ENCODE measurements at regions not wholly inside any gene's neighbourhood (a gene's known extent, or its start where the extent isn't known, plus 50 kb on each side); places are given as distances from the start of the nearest gene placed in this dataset.
"Not testable (repeated sequence)": the region's sequence is repeated elsewhere in the genome, so short reads cannot be mapped to it uniquely, and the experiment has no call there.

GRCh38 chr3:171915275-171915674, 72.1 kb downstream of the TMEM212 start:
- no peak overlapping the region for H3K4me3 ChIP-seq (replicated peaks; ENCODE audit: low read depth, low read length)
- no peak for DNase-seq (ENCODE audit: low read depth)
- TF ChIP-seq CTCF (IDR thresholded peaks at IDR 0.05; ENCODE audit: low read length, missing control alignments), result no peak

GRCh38 chr3:171916888-171917287, 73.7 kb downstream of the TMEM212 start:
- TF ChIP-seq CTCF (IDR thresholded peaks at IDR 0.05; ENCODE audit: low read length, missing control alignments), result no peak
- DNase-seq (ENCODE audit: low read depth), result no peak

GRCh38 chr3:171922629-171923028, 79.5 kb downstream of the TMEM212 start:
- DNase-seq (ENCODE audit: low read depth); H3K4me3 ChIP-seq (replicated peaks; ENCODE audit: low read depth, low read length): not testable (repeated sequence)

More at GRCh38 chr3:171916888-171917287, 73.7 kb downstream of the TMEM212 start:
- no peak overlapping the region for H3K4me3 ChIP-seq (replicated peaks; ENCODE audit: low read depth, low read length)

GRCh38 chr3:171923668-171924067, 80.5 kb downstream of the TMEM212 start:
- DNase-seq (ENCODE audit: low read depth); H3K4me3 ChIP-seq (replicated peaks; ENCODE audit: low read depth, low read length): not testable (repeated sequence)

- not testable (repeated sequence) for H3K4me3 ChIP-seq (replicated peaks; ENCODE audit: low read depth, low read length); DNase-seq (ENCODE audit: low read depth)
Observed at GRCh38 chr3:171924864-171925263, 81.7 kb downstream of the TMEM212 start.

GRCh38 chr3:171932153-171932611, 89.0 kb downstream of the TMEM212 start:
- H3K4me3 ChIP-seq (replicated peaks; ENCODE audit: low read depth, low read length), result no peak overlapping the region
- no peak for TF ChIP-seq CTCF (IDR thresholded peaks at IDR 0.05; ENCODE audit: low read length, missing control alignments)
- no peak for DNase-seq (ENCODE audit: low read depth)

- H3K4me3 ChIP-seq (replicated peaks; ENCODE audit: low read depth, low read length), result no peak overlapping the region
- no peak for DNase-seq (ENCODE audit: low read depth)
- no peak for TF ChIP-seq CTCF (IDR thresholded peaks at IDR 0.05; ENCODE audit: low read length, missing control alignments)
Observed at GRCh38 chr3:171933441-171933840, 90.3 kb downstream of the TMEM212 start.

- no peak for DNase-seq (ENCODE audit: low read depth)
Observed at GRCh38 chr3:171935261-171936123, 92.3 kb downstream of the TMEM212 start.

More at GRCh38 chr3:171935261-171936123, 92.3 kb downstream of the TMEM212 start:
- no peak for TF ChIP-seq CTCF (IDR thresholded peaks at IDR 0.05; ENCODE audit: low read length, missing control alignments)
- no peak overlapping the region for H3K4me3 ChIP-seq (replicated peaks; ENCODE audit: low read depth, low read length)
